ENCODE measurements at regions not wholly inside any gene's neighbourhood (a gene's known extent, or its start where the extent isn't known, plus 50 kb on each side); places are given as distances from the start of the nearest gene placed in this dataset.
"Not testable (repeated sequence)": the region's sequence is repeated elsewhere in the genome, so short reads cannot be mapped to it uniquely, and the experiment has no call there.

DNA sequence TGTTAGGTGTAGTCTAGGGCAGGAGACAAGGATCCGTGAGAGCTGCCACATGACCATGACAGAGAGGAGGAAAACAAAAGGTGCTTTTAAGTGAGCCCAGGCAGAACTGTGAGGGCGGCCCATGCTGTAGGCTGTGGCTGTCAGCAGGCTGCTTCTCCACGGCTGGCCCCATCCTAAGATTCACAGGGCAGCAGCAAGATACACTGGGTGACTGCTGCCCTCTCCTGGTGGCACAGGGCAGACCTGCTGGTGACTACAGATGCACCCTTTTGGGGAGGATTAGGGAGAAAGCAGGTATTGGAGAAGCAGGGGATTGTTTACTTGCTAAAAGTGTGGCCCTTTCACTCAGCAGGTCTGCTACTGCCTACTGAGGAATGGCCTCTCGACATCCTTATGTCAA lies 112.2 kb upstream of the CCZ1B start:
- peak in 9 of 56 donors; percentile 2 to 30 (median 7) for DNase-seq

- not testable (repeated sequence) for DNase-seq
These were observed 113.1 kb upstream of the CCZ1B start for GRCh38 chr7:6939126-6939525.

- DNase-seq = not testable (repeated sequence)
These were observed 113.8 kb upstream of the CCZ1B start for GRCh38 chr7:6939896-6940295.

DNA sequence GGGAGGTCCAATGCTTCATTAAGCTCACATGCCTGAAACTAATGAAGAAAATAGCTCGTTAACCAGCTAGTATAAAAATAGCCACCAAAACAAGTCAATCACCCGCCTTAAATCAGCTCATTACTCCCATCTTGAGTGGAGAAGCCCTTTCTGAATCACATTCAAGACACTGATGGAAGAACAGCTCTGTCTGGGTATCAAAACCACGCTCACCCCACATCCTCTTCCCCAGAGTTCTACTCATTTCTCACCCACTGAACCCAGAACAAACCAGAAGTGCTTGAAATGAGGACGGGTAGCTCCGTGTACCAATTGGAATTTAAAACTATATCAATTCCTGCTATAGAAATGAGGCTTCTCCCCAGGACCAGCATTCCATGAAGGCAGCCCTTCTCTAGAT lies 120.8 kb upstream of the CCZ1B start:
- not testable (repeated sequence) for DNase-seq

DNA sequence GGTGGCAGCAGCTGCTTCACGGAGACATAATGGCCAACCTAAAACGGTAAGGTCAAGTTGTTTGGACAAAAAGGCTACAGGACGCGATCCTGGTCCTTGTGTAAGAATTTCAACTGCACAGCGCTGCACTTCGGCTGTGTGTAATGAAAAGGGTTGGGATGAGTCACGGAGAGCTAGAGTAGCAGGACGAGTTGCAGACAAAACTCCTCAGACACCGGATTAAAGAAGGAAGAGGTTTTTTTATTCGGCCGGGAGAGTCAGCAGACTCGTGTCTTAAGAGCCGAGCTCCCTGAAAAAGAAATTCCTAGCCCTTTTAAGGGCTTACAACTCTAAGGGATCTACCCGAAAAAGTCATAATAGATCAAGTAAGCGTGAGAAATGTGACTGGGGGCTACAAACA lies 124.2 kb upstream of the CCZ1B start:
- DNase-seq = not testable (repeated sequence)

- DNase-seq = not testable (repeated sequence)
These were observed 125.5 kb upstream of the CCZ1B start for GRCh38 chr7:6951553-6951952.

DNA sequence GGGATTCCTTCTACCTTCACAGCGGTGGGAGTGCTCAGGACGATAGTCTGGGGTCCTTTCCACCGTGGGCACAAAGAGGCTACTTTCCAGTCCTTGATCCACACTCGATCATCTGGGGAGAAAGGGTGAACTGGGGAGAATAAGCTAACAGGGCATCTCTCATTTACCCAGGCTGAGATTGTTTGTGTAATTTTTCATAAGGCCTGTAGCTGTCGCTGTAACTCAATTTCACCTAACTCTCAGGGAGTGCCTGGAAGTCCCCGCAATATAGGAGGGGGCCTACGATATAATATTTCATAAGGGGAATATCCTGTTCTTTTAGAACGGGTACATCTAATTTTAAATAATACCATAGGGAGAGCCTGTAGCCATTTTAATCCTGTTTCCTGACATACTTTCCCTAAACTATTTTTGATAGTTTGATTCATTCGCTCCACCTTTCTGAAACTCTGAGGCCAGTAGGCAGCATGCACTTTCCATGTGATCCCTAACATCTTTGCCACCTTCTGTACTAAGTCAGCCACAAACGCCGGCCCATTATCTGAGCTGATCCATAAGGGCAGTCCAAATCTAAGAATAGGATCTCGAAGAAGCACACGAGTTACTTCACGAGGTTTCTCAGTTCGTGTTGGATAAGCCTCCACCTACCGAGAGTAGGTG lies 127.2 kb upstream of the CCZ1B start:
- DNase-seq = not testable (repeated sequence)

DNA sequence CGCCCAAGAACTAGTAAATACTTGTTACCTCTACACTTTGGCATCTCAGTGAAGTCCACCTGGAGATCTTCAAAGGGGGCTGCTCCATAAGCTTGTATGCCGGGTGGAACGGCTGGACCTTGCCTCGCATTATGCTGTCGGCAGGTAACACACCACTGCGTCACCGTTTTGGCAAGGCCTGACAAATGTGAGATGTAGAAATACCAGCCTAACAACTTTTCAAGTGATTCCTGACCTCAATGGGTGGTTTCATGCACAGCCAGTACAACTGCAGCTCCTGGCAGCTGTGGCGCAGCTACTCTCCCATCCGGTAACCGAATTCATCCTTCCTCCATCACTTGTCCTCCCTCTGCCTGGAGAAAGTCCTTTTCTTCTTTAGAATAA lies 127.7 kb upstream of the CCZ1B start:
- DNase-seq = not testable (repeated sequence)

DNA sequence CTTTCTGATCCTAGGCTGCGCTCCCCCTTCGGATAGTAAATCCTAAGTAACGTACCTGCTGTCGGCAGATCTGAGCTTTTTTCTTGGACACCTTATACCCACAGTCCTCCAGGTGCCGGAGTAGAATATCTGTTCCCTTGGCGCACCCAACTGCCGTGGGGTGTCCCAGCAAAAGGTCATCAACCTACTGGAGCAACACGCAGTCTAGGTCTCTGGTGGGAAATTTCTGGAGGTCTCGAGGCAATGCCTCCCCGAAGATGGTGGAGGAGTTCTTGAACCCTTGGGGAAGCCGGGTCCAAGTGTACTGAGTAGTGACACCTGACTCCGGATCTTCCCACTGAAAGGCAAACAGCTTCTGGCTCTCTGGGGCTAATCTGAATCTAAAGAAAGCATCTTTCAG lies 129.3 kb upstream of the CCZ1B start:
- DNase-seq = not testable (repeated sequence)

- not testable (repeated sequence) for DNase-seq
These were observed 130.0 kb upstream of the CCZ1B start for GRCh38 chr7:6955990-6956566.

DNA sequence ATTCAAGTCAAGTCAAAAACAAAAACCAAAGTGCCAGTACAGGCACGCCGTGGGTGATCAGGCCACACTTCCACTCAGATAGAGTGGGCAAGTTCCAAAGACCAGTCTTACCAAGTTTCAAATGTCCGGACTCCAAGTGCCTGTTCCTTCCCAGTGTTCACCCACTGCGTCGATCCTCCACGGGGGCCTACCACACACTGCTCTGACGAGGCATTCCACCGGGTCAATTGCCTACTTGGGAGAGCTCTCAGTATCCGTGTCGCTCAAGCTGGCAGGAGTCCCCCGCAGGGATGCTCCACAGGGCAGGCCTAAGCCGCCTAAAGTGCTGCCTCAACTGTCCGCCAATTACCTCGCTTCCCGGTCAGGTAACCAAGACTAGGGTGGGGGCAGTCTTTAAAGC lies 132.3 kb upstream of the CCZ1B start:
- DNase-seq = not testable (repeated sequence)

GRCh38 chr7:6959942-6960341 lies 133.9 kb upstream of the CCZ1B start:
- DNase-seq = not testable (repeated sequence)

DNA sequence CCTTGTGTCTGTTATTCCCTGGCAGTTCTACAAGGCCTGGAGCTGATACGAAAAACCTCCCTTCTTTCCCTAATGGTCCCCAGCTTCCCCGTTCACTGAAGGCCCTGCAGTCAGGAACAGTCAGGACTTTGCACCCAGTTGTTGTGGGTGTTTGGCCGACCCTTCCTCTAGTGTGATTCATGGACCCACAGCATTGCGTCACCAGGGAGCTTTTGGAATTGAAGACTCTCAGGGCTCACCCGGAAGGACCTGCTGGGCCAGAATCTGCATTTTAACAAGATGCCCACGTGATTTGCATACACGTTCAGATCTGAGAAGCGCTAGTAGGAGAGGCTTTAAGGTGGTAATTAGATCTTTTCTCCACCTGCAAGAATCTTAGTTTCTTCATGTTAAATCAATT lies 136.8 kb upstream of the CCZ1B start:
- not testable (repeated sequence) for DNase-seq

- DNase-seq = peak in 16 of 56 donors; percentile 0 to 66 (median 12)
These were observed 139.0 kb upstream of the CCZ1B start for GRCh38 chr7:6965051-6965450.

- DNase-seq = not testable (repeated sequence)
These were observed 144.1 kb upstream of the CCZ1B start for GRCh38 chr7:6970180-6970579.

- DNase-seq = not testable (repeated sequence)
These were observed 148.8 kb upstream of the CCZ1B start for GRCh38 chr7:6974876-6975275.

- not testable (repeated sequence) for DNase-seq
These were observed 149.3 kb upstream of the CCZ1B start for GRCh38 chr7:6975346-6975745.

GRCh38 chr7:6977368-6977767 lies 151.3 kb upstream of the CCZ1B start:
- DNase-seq = not testable (repeated sequence)

- not testable (repeated sequence) for DNase-seq
These were observed 152.3 kb upstream of the CCZ1B start for GRCh38 chr7:6978326-6978725.

GRCh38 chr7:6979456-6979855 lies 153.4 kb upstream of the CCZ1B start:
- not testable (repeated sequence) for DNase-seq

- DNase-seq = not testable (repeated sequence)
These were observed 156.3 kb upstream of the CCZ1B start for GRCh38 chr7:6982375-6982774.

DNA sequence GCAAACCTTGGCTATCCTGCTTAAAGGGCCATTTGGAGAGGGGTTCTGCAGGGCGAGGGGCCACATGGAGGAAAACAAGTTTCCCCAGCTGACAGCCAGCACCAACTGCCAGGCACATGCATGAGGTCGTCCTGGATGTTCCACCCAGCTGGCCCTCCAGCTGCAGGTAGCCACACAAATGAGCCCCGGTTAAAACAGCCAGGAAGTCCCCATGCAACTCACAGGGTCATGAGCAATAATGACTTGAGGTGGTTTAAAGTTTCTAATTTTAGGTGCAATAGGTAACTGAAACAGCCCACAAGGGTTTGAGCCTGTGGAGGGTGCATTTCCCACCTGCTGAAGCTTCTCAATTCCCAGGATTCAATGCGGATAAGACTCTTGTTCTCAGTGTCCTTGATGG lies 160.8 kb upstream of the CCZ1B start:
- not testable (repeated sequence) for DNase-seq

DNA sequence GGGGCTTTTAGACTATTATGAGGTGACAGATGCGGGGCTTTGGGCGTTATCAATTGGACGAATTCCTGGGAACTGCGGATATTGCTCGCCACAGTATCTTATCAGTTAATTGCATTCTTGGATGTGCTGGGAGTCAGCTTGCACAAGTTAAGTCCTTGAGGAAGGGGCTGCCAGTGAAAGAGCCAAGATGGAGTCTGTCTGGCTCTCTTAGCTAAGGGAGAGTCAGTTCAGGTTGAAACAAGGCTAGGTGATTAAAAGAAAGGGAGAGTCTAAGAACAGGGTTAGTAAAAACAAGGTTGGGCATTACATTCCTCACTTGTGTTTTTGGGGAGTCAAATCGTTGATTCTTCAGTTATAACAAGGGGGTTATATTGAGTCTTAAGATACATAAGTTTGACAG lies 162.5 kb upstream of the CCZ1B start:
- DNase-seq = not testable (repeated sequence)
